ENCODE measurements at regions not wholly inside any gene's neighbourhood (a gene's known extent, or its start where the extent isn't known, plus 50 kb on each side); places are given as distances from the start of the nearest gene placed in this dataset.

GRCh38 chr5:100755435-100755834 lies 147.6 kb downstream of the ST8SIA4 start:
- Histone ChIP-seq H3K27ac (no peak overlapping the region), H3K4me3 (ENCODE audit: low read depth in 1 of 2, low read length in 1 of 2) (no peak overlapping the region), H3K4me1 (ENCODE audit: control insufficient read depth in 1 of 2, insufficient read depth in 1 of 2, low read depth in 1 of 2, low read length in 1 of 2) (no peaks in the 10 kb centered on the region), H3K36me3 (no peaks in the 10 kb centered on the region), H3K27me3 (no peaks in the 10 kb centered on the region), H3K9me3 (no peaks in the 10 kb centered on the region)
- no peak for TF ChIP-seq CTCF (IDR thresholded peaks at IDR 0.05)
